NCI-H774 (cell line): ENCODE measurements at regions not wholly inside any gene's neighbourhood (a gene's known extent, or its start where the extent isn't known, plus 50 kb on each side); places are given as distances from the start of the nearest gene placed in this dataset.
"Not testable (repeated sequence)": the region's sequence is repeated elsewhere in the genome, so short reads cannot be mapped to it uniquely, and the experiment has no call there.

Source experiments
- DNase-seq: peaks from one replicate; lab custom pipeline; 2025; lab: John Stamatoyannopoulos, UW

DNA sequence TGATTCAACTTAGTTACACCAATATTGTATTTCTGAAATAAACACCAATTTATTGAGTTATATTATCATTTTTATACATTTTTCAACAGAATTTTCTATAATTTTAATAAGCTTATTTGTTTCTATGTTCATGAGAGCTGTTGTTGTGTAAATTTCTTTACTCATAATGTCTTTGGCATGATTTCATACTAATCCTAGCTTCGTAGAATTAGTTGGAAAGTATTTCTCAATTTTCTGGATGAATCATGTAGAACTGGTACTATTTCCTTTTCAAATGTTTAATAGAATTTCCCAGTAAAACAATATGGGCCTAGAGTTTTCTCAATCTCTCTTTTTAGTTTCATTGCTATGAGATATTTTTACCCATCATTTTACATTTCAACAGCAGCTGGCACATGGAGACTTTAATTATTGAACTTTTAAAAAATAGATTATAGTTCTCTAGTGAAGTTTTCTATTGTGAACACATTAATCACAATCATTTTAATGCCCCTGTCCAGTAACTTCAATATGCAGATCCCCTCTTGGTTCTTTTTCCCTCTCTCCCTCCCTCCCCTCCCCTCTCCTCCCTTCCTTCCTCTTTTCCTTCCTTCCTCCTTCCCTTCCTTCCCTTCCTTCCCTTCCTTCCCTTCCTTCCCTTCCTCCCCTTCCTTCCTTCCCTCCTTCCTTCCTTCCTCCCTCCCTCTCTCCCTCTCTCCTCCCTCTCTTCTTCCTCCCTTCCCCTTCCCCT is 1357.1 kb downstream of the ZPLD1 start:
- no peak for DNase-seq

DNA sequence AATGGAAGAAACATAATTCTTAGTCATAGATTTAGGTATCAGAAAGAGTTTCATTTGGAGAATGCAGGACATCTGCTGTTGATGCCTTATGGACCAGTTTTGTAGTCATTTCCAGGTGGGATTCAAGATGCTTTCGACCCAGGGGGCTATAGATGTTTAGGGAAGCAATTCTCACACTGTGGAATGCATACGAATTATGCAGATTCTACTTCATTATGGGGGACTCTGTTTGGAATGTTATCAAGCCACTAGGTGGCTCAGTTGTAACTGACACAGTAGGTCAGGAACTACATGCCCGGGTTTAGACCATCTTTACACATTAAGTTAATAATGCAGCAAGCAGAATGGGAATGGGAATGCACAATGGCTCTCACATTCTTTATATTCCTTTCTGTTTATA is 1359.8 kb downstream of the ZPLD1 start:
- DNase-seq, result no peak

DNA sequence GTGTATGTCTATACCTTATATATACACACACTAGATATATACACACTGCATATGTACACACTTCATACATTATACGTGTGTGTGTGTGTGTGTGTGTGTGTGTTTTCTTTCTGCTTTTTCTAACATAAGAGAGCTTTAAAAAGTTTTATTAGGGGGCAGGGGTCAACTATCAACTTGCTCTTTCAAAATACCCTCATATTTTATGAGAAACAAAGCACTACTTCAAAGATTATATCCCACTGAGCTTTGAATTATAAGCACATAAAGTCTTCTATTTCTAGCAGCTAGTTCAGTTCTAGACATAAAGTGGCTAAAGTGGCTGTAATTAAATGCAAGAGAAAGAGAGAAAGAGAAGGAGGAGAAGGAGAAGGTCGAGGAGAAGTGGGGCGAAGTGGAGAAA is 1361.3 kb downstream of the ZPLD1 start:
- no peak for DNase-seq

DNA sequence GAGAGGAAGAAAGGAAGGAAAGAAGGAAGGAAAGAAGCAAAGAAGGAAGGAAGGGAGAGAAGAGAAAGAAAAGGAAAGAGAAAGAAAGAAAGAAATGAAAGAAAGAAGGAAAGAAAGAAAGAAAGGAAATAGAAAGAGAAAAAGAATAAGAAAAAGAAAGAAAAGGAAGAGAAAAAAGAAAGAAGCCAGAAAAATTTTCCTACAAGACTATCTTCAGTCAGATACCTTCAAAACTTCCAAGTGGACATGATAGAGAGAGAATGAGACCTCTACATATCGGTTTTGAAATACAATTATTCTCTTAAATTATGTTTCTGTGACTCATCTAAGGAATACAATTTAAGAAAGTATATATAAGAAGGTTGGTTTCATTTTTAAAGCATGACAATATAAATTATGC is 1369.0 kb downstream of the ZPLD1 start:
- no peak for DNase-seq

DNA sequence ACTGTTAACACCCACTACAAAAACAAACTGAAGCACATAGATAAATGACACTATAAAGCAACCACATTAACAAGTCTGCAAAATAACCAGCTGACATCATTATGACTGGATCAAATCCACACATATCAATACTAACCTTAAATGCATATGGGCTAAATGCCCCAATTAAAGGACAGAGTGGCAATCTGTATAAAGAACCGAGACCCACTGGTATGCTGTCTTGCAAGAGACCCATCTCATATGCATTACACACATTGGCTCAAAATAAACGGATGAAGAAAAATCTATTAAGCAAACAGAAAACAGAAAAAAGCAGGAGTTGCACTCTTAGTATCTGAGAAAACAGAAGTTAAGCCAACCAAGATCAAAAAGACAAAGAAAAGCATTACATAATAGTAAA is 1375.4 kb downstream of the ZPLD1 start:
- no peak for DNase-seq

DNA sequence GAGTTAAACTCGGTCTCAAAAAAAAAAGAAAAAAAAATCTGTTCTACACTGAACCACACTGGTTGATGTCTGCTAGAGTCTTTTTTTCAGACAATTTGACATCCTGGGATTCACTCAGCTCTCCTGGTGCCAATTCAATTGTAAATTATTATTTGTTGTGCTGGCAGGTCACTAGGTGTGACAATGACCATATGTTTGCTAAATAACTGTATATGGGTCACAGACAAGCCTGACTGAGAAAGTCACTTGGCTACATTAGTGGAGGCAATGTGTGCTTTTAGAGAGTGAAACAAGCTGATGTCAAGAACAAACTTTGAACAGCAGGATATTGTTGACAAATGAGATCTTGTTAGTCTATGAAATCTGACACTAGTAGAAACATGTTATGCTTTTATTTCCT is 1379.1 kb downstream of the ZPLD1 start:
- DNase-seq, result peak; percentile 21

DNA sequence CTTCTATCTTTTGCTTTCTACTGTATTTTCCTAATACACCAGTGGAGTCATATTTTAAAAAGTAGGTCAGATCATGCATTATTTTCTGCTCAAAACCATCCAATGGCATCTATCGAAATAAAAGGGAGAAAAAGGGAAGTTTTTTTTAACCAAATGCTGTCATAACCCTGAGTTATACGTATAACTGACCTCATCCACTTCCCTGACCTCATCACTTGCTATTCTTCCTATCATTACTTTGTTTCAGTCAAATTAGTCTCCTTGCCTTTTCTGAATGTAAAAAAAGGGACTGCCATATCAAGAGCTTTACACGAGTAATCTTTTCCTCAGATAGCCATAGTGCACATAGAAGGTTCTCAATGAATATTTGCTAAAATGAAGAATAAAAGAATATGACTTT is 1383.6 kb downstream of the ZPLD1 start:
- DNase-seq, result no peak

DNA sequence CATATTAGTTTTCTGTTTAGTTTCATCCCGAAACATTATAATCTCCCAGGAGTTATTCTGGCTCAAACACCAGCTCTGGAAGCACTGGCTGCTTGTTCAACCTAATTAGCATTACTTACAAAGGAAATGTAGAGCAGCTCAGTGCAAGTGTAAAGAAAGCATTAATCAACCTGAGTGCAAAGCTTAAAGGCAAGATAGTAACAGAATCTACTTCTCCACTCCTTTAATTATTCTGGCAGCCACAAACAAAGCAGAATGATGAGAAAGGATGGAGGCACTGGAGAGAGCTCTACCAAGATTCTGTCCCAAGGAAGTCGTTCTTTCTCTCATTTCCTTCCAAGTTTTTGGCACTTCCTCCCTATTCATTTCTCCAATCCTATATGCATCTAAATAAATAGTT is 1384.0 kb downstream of the ZPLD1 start:
- DNase-seq, result no peak

DNA sequence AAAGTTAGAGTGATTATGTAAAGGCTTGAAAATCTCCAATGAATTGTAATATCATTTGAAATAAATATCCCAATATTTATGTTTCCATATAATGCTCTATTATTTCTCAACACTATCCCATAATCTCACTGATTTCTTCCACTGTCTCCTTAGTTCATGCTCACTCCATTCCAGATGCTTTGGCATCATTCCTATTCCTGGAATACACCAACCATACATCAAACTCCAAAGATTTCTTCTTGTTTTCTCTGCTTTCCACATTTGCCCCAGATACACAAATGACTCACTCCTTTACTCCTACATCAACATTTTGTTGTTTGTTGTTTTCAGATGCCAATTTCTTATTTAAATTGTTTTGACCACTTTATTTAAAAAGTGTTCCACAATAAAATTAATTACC is 1390.8 kb downstream of the ZPLD1 start:
- no peak for DNase-seq

DNA sequence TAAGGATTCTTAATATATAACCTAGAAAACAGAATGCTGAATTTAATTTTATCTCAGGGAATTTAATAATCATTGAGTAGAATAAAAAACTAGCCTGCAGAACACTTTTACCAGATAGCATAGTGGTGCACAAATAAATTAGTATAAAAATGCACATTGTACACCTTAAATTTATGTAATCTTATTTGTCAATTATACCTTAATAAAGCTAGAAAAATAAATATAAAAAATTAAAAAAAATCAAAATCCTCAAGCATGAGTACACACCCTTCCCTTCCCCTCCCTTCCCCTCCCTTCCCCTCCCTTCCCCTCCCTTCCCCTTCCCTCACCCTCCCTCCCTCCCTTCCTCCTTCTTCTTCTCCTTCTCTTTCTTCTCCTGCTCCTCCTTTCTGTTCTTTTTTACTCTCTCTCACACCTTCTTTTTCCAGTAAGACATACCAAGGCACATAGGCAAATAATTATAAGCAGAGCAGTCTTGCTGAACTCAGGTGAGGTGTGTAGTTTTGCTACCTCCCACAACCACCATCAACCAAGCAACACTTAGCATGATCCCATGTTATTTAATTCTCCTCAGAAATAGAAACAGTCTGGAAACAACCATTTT is 1395.0 kb downstream of the ZPLD1 start:
- DNase-seq, result no peak

DNA sequence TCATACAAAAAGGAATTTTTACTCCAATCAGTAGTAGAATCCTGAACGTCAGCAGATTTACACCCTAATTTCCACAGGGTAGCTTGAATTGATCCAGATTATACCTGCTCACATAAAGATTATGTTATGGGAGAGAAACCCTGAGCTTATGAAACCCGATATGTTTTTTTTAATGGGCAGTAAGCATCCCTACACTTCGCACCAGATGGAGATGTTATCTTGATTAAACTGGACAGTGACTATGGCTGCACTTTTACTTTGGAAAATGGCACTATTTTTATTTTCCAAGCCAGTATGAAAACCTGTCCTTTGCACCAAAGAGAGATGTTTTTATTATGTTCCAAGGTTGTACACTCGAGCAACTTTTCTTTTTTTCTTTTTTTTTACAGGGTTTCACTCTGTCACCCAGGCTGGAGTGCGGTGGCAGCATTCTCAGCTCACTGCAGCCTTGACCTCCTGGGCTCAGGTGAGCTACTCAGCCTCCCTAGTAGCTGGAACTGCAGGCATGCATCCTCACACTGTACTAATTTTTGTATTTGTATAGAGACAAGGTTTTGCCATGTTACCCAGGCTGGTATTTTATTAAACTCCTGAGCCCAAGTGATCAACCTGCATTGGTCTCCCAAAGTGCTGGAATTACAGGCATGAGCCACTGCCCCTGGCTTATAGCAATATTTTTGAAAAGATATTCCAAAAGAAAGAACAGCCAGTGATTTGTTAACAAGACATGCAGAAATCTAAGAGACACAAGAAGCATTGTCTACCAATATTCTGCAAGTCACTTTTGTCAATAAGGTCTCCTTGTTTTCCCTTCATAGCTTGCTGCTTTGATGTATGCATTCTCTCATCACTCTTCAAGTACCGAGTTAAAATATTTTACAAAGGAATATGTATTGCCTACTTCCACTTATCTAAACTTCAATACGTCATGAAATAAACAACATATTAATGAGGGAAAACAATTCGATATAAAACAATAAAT is 1412.6 kb downstream of the ZPLD1 start:
- DNase-seq, result no peak

DNA sequence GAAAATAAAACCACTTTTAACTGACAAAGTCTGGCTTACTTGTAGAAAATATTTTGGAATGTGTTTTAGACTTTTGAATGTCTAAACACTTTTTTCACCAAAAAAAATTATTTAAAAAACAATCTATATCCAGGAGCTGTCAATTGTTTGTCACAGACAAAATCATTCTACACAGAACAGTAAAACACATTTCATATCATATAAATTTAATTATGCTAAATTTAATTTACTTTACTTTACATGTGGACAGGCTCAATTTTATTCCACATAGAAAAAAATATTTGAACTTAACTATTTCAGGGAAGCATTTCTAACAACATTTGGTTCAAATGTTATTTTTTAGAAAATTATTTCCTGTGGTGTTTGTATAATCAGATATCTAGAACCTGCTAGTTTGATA is 1417.0 kb downstream of the ZPLD1 start:
- DNase-seq, result no peak

DNA sequence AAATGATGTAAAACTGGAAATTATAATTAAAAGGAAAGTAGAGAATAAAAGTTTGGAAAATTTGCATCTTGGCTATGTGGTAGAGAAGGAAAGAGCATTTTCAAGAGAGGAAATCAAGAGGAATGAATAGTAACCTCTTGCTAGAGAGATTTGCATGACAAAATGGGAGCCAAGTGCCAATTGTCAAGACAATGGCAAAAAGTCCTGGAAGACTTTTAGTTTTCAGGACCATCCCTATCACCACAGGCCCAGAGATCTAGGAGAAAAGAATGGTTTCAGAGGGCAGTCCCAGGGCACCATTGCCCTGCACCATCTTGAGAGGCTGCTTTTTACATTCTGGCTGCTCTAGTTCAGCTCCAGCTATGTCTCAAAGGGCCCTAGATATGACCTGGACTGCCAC is 1427.6 kb downstream of the ZPLD1 start:
- DNase-seq, result no peak

DNA sequence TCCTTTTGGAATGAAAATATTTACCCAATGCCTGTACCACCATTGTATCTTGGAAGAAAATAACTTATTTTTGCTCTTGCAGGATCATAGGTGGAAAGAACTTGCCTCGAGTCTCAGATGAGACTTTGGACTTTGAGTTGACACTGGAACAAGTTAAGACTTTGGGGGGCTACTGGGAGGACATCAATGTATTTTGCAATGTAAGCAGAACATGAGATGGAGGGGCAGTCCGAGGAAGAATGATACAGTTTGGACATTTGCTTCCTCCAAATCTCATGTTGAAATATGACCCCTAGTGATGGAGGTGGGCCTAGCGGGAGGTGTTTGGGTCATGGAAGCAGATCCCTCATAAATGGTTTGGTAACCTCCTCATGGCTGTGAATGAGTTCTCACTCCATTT is 1428.6 kb downstream of the ZPLD1 start:
- no peak for DNase-seq

DNA sequence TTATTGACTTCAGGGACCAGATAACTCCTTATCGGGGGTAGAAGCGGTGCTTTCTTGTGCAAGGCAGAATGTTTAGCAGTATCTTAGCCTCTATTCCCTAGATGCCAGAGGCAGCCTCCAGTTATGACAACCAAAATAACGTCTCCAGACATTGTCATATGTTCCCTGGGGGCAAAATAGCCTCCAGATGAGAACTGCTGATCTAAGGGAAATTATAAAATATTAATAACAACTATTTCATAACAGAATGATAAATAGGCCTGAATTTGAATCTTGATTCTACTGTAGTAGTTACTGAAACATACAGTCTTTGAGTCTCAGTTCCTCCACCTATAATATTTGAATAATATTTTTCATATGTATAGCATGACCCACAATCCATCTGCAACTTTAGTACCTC is 1431.3 kb downstream of the ZPLD1 start:
- no peak for DNase-seq

DNA sequence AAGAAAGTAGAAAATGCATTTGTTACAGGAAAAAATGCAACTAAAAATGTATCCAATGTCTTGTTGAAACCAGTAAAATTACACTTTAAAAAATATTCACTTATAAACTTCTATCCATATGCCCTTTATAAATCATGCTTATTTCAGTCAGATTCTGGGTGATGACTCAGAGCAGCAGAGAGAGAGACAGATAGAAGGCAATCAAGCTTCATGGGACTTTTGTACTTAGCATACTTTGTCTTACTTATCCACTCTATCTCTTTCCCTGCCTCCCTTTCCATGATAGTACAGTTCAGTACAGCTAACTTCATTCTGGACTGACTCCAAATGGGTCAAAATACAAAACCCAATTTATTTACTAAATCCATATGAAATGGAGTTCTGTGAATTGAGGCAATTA is 1438.2 kb downstream of the ZPLD1 start:
- no peak for DNase-seq

DNA sequence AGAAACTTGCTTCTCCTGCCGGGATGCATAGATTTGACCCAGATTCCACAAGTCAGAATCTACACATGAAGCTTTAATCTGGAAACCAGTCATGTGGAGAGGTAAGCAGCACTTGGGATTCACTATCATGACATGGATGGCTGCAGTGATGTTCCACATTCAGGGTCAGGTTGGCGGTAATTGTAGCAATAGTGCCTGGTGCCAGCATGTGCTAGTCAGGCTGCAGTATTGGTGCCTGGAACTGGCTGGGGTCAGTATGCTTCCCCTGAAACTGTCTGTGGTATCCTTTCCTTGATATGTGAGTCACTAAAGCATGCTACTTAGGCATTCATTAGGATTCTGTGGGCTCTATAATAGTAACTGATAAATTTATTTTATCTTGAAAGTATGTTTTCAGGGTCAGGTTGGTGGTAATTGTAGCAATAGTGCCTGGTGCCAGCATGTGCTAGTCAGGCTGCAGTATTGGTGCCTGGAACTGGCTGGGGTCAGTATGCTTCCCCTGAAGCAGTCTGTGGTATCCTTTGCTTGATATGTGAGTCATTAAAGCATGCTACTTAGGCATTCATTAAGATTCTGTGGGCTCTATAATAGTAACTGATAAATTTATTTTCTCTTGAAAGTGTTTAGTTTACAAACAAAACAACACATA is 1439.2 kb downstream of the ZPLD1 start:
- no peak for DNase-seq

DNA sequence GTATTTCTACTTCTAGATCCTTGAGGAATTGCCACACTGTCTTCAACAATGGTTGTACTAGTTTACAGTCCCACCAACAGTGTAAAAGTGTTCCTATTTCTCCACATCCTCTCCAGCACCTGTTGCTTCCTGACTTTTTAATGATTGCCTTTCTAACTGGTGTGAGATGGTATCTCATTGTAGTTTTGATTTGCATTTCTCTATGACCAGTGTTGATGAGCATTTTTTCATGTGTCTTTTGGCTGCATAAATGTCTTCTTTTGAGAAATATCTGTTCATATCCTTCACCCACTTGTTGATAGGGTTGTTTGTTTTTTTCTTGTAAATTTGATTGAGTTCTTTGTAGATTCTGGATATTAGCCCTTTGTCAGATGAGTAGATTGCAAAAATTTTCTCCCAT is 1447.0 kb downstream of the ZPLD1 start:
- not testable (repeated sequence) for DNase-seq

DNA sequence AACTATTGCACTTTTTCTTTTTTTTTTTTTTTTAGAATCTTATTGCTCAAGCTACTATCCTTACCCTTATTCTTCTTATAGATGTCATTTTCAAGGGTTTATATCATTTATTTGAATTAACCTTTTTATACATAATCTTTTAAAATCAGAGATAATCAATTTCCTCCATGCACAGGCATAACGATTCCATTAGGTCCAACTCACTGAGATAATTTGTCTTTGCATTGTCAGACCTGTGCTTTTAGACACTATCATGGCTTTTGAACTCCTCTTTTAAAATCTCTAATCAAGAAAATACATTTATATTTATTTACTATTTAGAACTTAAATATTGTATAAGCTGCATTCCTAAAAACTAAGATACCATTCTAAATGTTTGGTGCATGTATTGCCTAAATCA is 1454.9 kb downstream of the ZPLD1 start:
- no peak for DNase-seq

DNA sequence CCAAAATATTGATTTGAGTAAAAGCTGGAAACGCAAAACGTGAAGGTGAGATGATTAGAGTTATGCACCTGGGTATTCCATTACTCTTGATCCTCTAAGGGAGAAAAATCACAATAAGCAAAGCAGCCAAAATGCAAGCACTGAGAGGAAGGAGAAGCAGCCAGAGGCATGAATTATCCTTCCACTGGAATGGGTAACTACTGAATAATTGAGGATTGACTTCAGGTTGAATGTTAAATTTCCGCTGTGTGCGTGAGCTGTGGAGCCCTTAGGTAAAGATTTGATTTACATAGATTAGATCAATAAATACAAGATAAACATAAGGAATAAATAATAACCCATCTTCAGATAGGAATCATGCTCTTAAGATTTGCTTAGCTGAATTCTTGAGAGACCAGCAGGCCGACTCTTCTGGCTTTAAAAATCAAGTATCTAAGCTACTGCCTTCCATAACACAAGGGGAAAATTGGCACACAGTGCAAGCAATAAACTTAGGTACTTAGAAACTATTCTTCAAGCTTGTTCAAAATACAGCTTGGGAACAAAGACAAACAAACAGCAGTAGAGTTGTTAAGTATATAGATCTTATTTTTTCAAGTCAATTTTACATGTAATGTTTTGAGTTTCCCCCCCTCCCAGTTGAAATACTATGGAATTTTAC is 1459.5 kb downstream of the ZPLD1 start:
- DNase-seq, result no peak

DNA sequence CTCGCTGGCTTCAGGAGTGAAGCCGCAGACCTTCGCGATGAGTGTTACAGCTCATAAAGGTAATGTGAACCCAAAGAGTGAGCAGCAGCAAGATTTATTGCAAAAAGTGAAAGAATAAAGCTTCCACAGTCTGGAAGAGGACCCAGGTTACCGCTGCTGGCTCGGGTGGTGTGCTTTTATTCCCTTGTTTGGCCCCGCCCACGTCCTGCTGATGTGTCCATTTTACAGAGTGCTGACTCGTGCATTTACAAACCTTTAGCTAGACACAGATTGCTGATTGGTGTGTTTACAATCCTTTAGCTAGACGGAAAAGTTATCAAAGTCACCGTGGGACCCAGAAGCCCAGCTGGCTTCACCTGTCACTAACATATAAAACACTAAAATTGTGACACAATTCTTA is 1464.5 kb downstream of the ZPLD1 start:
- no peak for DNase-seq

DNA sequence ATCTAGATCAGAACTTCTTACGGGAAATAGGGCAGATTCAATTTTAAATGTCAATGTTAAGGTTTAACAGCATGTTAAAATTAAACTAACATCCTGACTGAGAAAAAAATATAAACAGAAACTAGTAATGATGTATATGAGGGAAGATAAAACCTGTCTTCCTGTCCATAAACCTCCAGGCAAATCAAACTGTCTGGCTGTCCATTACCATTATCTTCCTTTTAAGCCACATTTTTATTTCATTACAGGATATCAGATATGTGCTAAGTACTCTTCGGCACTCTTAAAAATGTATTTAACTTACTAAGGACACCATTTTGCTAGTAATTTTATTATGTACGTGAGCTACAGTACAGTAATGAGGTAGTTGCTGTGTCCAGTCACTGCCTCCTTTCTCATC is 1461.7 kb upstream of the ALCAM start:
- DNase-seq, result no peak
